ENCODE measurements at regions not wholly inside any gene's neighbourhood (a gene's known extent, or its start where the extent isn't known, plus 50 kb on each side); places are given as distances from the start of the nearest gene placed in this dataset.
"Not testable (repeated sequence)": the region's sequence is repeated elsewhere in the genome, so short reads cannot be mapped to it uniquely, and the experiment has no call there.

DNA sequence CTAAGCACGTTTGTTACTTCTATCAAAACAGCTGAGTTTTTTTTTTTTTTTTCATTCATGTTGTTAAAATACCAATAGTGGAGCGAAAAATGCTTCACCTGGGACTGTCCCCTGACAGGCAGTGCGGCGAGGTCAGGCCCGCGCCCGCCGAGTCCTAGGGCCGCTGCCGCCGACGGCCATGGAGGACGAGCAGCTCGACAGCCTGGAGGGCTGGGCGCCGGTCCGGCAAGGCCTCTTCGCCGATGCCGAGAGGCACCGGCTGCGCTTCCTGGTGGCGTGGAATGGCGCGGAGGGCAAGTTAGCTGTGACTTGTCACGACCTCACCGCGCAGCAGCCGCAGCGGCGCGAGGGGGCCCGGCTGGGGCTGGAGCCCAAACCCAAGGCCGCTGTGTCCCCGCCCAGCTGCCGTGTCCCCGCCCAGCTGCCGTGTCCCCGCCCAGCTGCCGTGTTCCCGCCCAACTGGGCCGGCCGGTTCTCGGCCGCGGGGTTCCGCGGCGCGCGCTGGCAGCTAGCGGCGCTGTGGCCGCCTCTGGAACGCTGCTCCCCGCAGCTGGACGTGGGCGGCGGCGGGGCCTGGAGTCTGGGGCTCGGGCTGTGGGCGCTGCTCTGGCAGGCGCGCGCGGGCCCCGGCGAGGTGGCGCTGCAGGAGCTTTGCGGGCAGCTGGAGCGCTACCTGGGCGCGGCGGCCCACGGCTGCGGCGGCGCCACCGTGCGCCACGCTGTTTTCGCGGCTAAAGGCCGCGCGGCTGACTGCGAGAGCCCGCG, 56.7 kb upstream of the GOLGA8R start:
- DNase-seq (ENCODE audit: low read depth in 2 of 2): peak; percentile 12 to 41

DNA sequence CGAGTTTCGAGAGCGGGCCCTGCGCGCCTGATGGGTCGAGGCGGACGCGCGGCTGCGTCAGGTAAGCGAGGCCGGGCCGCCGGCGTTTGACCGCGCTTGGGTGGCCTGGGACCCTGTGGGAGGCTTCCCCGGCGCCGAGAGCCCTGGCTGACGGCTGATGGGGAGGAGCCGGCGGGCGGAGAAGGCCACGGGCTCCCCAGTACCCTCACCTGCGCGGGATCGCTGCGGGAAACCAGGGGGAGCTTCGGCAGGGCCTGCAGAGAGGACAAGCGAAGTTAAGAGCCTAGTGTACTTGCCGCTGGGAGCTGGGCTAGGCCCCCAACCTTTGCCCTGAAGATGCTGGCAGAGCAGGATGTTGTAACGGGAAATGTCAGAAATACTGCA, 57.3 kb upstream of the GOLGA8R start:
- not testable (repeated sequence) for DNase-seq (ENCODE audit: low read depth in 2 of 2)

DNA sequence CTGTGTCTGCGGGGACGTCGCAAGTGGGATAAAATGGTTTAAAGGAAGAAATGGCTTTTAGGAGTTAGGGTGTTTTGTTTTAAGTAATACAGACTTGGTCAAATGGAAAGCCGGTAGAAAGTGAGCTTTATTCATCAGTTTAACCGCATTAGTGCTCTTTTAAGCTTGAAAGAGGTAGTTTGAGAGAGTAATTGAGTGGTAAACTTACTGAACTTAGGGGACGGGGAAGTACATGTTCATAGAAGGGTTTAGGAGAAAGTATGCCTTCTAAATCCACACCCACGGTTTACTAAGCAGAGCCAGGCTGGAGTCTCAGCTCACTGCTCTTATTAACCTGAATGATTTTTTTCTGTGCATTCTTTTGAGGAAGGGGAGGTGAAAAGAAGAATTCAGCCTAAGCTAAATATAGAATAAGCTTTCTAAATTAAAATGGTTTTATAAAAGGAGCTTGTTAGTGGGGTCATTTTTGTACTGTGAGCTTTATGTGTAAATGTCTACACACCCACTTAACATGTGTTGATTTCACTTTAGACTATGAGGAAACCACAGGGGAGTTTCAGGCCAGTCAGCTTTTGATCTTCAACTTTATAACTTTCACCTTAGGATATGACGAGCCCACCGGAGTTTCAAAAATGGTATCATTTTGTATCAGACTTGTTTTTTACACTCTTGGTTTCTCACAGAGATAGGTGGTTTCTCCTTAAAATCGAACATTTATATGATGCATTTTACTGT, 57.9 kb upstream of the GOLGA8R start:
- not testable (repeated sequence) for DNase-seq (ENCODE audit: low read depth in 2 of 2)

DNA sequence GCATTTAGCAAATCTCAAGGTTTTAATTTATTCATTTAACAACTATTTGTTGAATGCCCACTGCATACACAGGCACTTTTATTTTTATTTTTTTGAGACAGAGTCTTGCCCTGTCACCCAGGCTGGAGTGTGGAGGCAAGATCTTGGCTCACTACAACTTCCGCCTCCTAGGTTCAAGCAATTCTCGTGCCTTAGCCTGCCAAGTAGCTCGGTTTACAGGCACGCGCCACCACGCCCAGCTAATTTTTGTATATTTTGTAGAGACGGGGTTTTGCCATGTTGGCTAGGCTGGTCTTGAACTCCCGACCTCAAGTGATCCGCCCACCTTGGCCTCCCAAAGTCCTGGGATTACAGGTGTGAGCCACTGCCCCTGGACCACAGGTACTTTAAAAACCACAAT, 67.0 kb upstream of the GOLGA8Q start:
- not testable (repeated sequence) for DNase-seq (ENCODE audit: low read depth in 2 of 2)

DNA sequence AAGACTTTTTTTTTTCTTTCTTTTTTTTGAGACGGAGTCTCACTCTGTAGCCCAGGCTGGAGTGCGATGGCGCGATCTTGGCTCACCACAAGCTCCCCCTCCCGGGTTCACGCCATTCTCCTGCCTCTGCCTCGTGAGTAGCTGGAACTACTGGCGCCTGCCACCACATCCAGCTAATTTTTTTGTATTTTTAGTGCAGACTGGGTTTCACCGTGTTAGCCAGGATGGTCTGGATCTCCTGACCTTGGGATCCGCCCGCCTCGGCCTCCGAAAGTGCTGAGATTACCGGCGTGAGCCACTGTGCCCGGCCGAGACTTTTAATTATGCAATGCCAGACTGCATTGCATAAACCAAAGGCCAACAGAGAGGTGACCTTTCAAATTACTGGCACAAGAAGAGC, 62.6 kb upstream of the GOLGA8Q start:
- DNase-seq (ENCODE audit: low read depth in 2 of 2): not testable (repeated sequence)

DNA sequence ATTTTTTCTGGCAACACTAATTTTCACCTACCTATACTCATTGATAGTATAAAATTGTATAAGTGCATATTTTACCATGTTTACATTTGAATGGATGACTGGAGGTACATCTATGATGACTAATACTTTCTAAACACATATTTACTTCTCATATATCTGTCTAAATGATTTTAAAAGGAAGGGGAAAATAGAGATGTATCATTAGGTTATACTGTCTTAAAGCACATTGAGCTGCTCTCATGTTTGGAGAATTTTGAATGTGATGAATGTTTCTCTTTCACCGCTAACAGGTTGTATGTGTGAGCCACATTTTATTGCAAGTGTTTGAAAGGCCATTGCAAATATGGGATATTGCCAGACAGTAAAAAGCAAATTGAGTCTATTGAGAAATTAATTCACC, 61.5 kb upstream of the GOLGA8Q start:
- not testable (repeated sequence) for DNase-seq (ENCODE audit: low read depth in 2 of 2)

DNA sequence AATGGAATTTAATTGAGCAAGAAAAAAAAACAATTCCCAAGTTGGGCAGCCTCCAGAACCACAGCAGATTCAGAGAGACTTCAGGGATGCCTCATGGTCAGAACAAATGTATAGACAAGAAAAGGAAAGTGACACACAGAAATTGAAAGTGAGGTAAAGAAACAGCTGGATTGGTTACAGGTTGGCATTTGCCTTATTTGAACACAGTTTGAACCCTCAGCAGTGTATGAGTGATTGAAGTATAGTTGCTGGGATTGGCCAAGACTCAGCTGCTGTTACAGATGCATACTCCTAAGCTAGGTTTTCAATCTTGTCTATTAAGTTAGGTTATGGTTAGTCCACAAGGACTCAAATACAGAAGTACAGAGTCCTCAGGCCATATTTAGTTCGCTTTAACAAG, 57.9 kb upstream of the GOLGA8Q start:
- not testable (repeated sequence) for DNase-seq (ENCODE audit: low read depth in 2 of 2)

DNA sequence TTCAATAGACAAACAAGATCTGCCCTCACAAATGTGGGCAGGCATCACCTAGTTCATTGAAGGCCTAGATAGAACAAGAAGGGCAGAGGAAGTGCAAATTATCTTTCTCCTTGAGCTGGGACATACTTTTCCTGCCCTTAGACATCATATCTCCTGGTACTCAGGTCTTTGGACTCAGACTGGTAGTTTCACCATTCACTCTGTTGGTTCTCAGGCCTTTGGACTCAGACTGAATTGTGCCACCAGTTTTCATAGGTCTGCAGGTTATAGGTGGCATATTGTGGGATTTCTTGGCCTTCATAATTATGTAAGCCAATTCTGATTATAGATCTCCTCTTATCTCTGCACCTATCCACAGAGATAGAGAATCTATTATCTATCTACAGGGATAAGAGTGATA, 54.6 kb upstream of the GOLGA8Q start:
- not testable (repeated sequence) for DNase-seq (ENCODE audit: low read depth in 2 of 2)

DNA sequence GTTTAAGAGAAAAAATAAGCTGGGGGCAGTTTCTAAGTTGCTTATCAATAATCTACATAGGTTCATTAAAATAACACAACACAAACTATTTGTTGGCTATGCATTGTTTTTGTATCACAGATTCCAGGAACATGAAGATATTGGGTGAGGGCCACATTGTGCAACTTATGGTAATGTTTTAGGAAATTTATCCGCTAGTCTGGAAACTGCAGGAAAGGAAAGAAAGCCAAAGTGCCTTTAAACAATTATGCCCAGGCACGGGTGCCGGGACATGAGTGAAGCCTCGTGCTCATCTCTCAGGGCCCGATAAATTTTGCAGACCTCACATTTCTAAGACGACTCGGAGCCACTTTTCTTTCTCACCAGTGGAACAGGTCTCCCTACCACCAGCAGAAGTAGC, 52.6 kb upstream of the GOLGA8Q start:
- DNase-seq (ENCODE audit: low read depth in 2 of 2): not testable (repeated sequence)

DNA sequence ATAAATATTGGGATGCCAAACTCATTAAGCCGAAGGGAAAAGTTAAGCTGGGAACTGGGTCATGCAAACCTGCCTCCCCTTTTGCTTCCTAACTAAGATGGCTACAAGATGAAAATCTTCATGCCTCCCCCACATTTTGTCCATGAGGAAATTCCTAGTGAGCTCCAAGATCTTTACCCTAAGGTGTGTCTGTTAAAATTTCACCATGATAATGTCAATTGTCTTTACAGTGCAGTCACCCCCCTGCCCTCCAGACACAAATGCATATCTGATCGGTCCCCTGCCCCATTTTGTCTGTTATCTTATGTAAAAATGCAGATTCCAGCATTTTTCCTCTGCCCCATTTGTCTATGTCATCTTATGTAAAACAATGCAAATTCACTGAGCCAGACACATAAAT, 51.3 kb upstream of the GOLGA8Q start:
- DNase-seq (ENCODE audit: low read depth in 2 of 2): not testable (repeated sequence)
